Lower leg skin (tissue), 4 donors: ENCODE measurements at regions not wholly inside any gene's neighbourhood (a gene's known extent, or its start where the extent isn't known, plus 50 kb on each side); places are given as distances from the start of the nearest gene placed in this dataset.

Experiments
- DNase-seq, 2 donors: peaks; one replicate each; pipeline ENCODE4 v3.0.0-alpha.2; 2019; ENCODE audit warnings: low spot score in 2 of 2
- H3K4me3 ChIP-seq: fragments of 200-600 bp; sonication (generic); 2 replicates; pipeline ENCODE4 v1.5.1; 2017; ENCODE audit warnings: mild to moderate bottlenecking, low read depth; ENCODE audit not compliant: poor library complexity, severe bottlenecking
- CTCF ChIP-seq, 3 donors: fragments of 450-650 bp; IDR thresholded peaks; one replicate each; pipeline ENCODE4 v1.5.1; 2016; ENCODE audit warnings: antibody characterized with exemption in 3 of 3, mild to moderate bottlenecking in 3 of 3, moderate library complexity in 2 of 3
- POLR2A ChIP-seq, 2 donors: fragments of 450-650 bp; IDR thresholded peaks; one replicate each; pipeline ENCODE4 v1.6.1; 2016 to 2017; ENCODE audit warnings: antibody characterized with exemption in 2 of 2, mild to moderate bottlenecking in 1 of 2, moderate library complexity in 1 of 2
- WGBS, 2 donors: methylation state at CpG; one replicate each; pipeline ENCODE4 v1.1.5; 2018; 5-methylcytosine and 5-hydroxymethylcytosine counted together
- intact Hi-C: fragments of 100-400 bp; cut with DNase I; formaldehyde crosslinking; loops from one replicate; pipeline ENCODE4 v1.15.0; 2023; ENCODE audit warnings: low total_unique reads

GRCh38 chr17:72282439-72283029, 161.7 kb downstream of the SOX9 start:
- TF ChIP-seq CTCF (IDR thresholded peaks at IDR 0.05): no peak
- no peak for TF ChIP-seq POLR2A (IDR thresholded peaks at IDR 0.05)
- DNase-seq: no peak
- intact Hi-C loops: no loop called here
- WGBS, 2 donors: 78 to 85% methylated on average over 3 of the region's 3 CpGs
- H3K4me3 ChIP-seq: no peak overlapping the region

- TF ChIP-seq POLR2A (IDR thresholded peaks at IDR 0.05): no peak
- no peak for TF ChIP-seq CTCF (IDR thresholded peaks at IDR 0.05)
- no peak overlapping the region for H3K4me3 ChIP-seq
- no peak for DNase-seq
- intact Hi-C loops: no loop called here
- WGBS, 2 donors: 80% methylated on average over 4 of the region's 4 CpGs
These were observed 164.0 kb downstream of the SOX9 start for GRCh38 chr17:72284806-72285205.

- no peak overlapping the region for H3K4me3 ChIP-seq
- no peak for TF ChIP-seq CTCF (IDR thresholded peaks at IDR 0.05)
- no peak for TF ChIP-seq POLR2A (IDR thresholded peaks at IDR 0.05)
- 66 to 77% methylated on average over 4 of the region's 4 CpGs for WGBS, 2 donors
- no peak for DNase-seq
- intact Hi-C loops: no loop called here
These were observed 166.8 kb downstream of the SOX9 start for GRCh38 chr17:72287586-72287985.

GRCh38 chr17:72294487-72294893, 173.7 kb downstream of the SOX9 start:
- 79 to 87% methylated on average over 3 of the region's 3 CpGs for WGBS, 2 donors
- no peak for DNase-seq
- H3K4me3 ChIP-seq: no peak overlapping the region
- TF ChIP-seq CTCF (IDR thresholded peaks at IDR 0.05): no peak
- no peak for TF ChIP-seq POLR2A (IDR thresholded peaks at IDR 0.05)
- intact Hi-C loops: no loop called here

- TF ChIP-seq CTCF (IDR thresholded peaks at IDR 0.05): no peak
- DNase-seq: no peak
- 54 to 62% methylated on average over 4 of the region's 4 CpGs for WGBS, 2 donors
- H3K4me3 ChIP-seq: no peak overlapping the region
- intact Hi-C loops: no loop called here
These were observed 175.1 kb downstream of the SOX9 start for GRCh38 chr17:72295916-72296315.

- no peak for DNase-seq
- TF ChIP-seq POLR2A (IDR thresholded peaks at IDR 0.05) (no peak), CTCF (IDR thresholded peaks at IDR 0.05) (no peak)
- H3K4me3 ChIP-seq: no peak overlapping the region
- WGBS, 2 donors: 48 to 53% methylated on average over 1 of the region's 1 CpG
- intact Hi-C loops: no loop called here
These were observed 175.6 kb downstream of the SOX9 start for GRCh38 chr17:72296456-72296855.
